OCI-M1 (cell line): ENCODE measurements at regions not wholly inside any gene's neighbourhood (a gene's known extent, or its start where the extent isn't known, plus 50 kb on each side); places are given as distances from the start of the nearest gene placed in this dataset.
"Not testable (repeated sequence)": the region's sequence is repeated elsewhere in the genome, so short reads cannot be mapped to it uniquely, and the experiment has no call there.

Source experiments
- DNase-seq: peaks from one replicate; lab custom pipeline; 2025; lab: John Stamatoyannopoulos, UW

DNA sequence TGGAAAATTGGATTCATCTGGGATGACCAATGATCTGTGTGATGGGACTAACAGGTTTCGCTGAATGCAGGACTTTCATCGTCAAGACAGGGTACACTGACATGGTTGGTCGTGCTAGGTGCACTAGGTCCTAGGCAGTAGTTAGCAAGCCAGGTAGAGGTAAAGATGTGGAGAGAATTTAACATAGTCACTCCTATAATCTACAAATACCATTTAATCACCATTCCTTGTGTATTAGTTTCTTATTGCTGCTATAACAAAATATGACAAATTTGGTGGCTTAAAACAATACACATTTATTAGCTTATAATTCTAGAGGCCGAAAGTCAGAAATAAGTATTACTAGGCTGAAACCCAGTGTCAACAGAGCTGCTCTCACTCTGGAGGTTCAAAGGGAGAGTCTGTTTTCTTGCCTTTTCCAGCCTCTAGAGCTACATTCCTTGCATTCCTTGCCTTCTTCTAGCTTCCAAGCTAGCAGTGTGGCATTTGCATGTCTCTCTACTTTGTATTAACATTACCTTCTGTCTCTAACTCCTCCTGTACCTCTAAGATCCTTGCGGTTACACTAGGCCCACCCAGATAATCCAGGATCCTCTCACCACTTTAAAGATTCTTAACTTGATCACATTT lies 98.7 kb upstream of the GRIA3 start:
- no peak for DNase-seq

DNA sequence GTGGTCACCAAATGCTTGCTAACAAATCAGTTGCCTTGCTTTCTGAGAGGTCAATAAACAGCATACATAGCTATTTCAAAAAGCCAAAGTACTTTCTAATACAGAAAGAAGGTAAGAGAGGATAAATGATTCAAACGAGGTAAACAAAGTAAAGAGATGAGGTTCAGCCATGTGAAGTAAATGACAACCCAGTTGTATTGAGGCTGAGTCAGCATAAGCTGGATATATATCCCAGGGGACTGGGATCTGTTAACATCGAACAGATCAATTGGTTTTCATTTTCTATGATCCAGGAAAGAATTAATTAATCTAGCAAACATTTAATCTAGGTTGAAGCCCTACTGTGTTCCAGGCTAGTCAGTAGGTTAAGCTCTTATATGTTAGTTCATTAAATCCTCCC lies 97.3 kb upstream of the GRIA3 start:
- no peak for DNase-seq

DNA sequence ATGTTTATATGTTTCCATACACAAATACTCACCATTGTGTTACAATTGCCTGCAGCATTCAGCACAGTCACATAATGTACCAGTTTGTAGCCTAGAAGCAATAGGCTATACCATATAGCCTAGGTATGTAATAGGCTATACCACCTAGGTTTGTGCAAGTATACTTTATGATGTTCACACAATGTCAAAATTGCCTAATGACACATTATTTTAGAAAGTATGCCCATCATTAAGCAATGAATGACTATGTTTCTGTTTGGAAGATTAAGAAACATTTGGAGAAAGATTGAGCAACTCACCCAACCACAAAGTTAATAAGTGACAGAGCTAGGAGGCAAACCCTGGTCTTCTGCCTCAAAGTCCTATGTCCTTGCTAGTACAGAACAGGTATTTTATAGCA lies 96.8 kb upstream of the GRIA3 start:
- peak; percentile 1 for DNase-seq

DNA sequence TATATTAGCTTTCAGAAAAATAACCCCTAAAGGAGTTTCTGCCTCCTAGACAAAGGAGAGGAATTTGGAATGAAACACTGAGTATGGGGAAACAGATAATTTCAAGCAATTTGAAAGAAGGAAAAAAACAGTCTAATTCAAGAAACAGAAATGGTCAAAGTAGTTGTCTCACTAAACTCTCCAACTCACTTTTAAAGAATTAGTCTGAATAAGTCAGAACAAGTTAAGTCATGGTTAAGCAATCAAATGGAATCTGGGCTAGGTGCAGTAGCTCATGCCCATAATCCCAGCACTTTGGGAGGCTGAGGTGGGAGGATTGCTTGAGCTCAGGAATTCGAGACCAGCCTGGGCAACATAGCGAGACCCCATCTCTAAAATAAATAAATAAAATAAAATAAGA lies 95.7 kb upstream of the GRIA3 start:
- DNase-seq: no peak

DNA sequence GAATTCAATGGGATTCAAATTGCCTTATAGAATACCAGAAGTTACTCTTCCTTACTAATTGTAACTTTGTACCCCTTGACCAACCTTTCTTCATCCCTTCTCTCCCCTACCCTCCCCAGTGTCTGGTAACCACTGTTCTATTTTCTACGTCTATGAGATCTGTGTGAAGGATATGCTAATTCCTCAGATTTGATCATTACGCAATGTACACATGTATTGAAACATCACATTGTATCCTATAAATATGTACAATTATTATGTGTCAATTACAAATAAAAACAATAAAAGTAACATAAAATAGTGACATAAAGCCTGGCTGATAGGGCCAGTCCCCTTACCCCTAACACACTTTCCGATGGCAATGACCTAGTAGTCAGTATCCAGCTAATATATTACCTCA lies 95.1 kb upstream of the GRIA3 start:
- DNase-seq: no peak

DNA sequence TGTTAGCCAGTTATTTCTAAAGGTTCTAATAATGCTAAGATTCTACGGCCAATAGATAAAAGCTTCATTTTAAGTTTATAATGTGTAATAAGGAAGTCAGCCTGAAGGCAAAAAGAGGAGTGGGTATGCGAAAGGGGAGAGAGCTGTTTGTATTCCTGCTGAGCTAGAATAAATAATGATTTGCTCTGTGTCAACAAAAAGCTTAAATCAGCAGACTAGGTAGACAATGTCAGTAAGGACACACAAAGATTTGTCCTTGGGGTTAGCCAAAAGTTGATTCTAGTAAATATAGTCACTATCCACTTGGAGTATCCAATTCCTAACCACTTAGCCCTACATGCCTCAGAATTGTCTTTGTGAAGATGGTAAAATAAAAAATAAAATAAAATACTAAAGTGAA lies 90.3 kb upstream of the GRIA3 start:
- DNase-seq: no peak

DNA sequence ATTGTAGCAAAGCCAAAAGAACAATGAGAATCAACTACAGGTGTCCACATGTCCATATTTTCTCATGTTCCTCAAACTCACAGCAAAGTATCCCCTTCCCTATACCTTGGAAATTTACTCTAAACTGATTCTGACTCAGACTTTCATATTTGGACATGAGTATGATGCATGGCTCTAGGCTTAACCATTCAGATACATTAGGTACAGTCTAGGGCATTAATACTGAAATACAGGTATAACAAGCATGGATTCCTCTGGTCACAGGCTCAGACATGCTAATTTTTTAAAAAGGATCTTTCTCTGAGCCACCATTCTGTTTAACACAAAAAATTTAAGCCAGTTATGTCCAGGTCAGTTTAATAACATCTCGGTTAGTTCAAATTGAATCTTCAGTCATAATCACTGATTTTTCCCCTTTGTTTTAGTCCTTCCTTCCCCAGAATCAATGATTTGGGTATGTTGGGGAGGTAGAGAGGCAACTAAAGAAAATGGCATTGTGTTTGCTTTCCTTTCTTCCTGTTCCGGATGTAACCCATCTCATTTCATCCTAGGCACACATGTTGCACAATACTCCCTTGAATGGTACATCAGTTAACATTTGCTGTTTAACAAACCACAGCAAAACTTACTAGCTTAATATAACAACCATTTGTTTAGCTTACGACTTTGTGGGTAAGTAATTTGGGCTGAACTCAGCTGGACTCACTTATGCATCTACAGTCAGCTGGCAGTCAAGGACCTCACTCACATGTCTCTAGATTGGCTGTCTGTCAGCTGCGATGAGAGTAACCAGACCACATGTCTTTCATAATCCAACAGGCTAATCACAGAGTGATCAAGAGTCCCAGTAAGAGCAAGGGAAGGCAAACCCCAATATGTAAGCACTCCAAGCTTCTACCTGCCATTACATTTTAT lies 75.3 kb upstream of the GRIA3 start:
- no peak for DNase-seq

DNA sequence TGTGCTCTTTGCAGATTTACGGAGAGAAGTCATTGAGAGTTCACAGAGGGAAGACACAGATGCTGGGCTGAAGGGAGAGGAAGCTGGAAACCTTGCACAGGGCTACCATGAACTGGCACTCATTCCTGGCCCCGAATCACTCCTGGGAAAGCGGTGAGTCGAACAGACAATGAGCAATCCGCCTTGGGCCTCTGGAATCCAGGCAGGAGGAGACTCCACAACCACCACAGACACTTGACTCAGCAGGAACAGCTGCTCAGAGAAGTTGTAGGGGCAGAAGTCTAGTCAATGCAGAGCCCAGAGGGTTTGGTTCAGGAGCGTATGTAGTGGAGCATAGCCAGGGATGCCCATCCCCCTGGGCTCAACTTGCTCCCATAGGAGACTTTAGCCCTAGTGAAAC lies 62.8 kb upstream of the GRIA3 start:
- DNase-seq: no peak

DNA sequence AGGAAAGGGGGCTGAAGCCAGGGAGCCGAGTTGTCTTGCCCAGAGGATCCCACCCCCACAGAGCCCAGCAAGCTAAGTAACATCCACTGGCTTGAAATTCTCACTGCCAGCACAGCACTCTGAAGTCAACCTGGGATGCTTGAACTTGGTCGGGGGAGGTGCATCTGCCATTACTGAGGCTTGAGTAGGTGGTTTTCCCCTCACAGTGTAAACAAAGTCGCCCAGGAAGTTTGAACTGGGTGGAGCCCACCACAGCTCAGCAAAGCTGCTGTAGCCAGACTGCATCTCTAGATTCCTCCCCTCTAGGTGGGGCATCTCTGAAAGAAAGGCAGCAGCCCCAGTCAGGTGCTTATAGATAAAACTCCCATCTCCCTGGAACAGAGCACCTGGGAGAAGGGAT lies 54.3 kb upstream of the GRIA3 start:
- not testable (repeated sequence) for DNase-seq
